ENCODE measurements at regions not wholly inside any gene's neighbourhood (a gene's known extent, or its start where the extent isn't known, plus 50 kb on each side); places are given as distances from the start of the nearest gene placed in this dataset.

- no peak for TF ChIP-seq CTCF (IDR thresholded peaks at IDR 0.05)
- TF ChIP-seq POLR2A (IDR thresholded peaks at IDR 0.05): no peak
Observed at GRCh38 chr2:66649006-66649405, 214.1 kb downstream of the MEIS1 start.

Data from Peyer's patch (tissue), 4 donors.